ENCODE measurements at regions not wholly inside any gene's neighbourhood (a gene's known extent, or its start where the extent isn't known, plus 50 kb on each side); places are given as distances from the start of the nearest gene placed in this dataset.

GRCh38 chr3:22225161-22225560 is 474.2 kb upstream of the ZNF385D start:
- DNase-seq (ENCODE audit: low spot score) = no peak

DNA sequence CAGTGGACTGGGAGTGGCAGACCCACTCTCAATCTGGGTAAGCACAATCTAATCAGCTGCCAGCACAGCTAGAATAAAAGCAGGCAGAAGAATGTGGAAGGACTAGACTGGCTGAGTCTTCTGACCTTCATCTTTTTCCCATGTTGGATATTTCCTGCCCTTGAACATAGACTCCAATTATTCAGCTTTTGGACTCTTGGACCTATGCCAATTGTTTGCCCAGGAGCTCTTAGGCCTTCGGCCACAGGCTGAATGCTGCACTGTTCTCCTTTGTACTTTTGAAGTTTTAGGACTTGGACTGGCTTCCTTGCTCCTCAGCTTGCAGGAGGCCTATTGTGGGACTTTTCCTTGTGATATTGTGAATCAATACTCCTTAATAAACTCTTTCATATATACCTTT is 477.7 kb upstream of the ZNF385D start:
- DNase-seq (ENCODE audit: low spot score) = no peak

DNA sequence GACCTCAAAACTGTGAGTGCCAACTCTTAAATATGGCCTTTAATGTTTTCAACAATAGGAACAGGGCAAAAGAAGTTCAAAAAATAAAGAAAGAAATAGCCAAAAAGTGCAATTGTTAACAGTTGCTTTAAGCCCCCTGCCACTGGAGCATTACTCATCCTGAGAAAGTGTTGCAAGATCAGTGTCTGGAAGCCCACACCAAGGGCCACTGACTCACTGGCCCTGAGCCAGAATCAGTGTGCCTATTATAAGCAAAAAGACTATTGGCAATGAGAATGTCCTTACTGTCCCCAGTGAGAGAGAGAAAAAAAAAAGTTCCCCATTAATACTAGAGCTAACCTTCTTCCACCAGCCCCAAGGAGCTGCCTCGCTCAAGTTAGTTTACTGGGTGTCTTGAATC is 480.1 kb upstream of the ZNF385D start:
- DNase-seq (ENCODE audit: low spot score) = no peak

DNA sequence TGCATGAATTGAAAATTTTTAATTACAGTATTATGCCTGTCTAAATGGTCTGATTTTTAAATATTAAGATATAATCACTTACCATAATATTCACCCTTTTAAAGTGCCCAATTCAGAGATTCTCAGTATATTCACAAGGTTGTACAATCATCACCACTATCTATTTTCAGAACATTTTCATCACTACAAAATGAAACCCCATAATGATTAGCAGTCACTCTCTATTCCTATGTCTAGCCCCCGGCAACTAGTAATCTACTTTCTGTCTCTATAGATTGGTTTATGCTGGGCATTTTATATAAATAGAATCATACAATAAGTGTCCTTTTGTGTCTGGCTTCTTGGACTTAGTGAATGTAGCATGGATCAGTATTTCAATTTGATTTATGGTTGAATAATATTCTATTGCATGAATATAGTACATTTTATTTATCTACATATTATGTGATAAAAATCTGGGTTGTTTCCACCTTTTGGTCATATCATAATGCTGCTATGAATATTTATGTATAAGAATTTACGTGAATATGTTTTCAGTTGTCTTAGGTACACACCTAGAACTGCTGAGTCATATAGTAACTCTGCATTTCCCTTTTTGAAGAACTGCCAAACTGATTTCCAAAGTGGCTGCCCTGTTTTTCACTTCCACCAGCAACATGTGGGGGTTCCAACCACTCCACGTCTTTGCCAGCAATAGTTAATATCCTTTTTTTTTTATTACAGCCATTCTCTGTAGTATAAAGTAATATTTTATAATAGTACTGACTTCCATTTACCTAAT is 485.7 kb upstream of the ZNF385D start:
- no peak for DNase-seq (ENCODE audit: low spot score)

GRCh38 chr3:22239011-22239410 is 488.0 kb upstream of the ZNF385D start:
- DNase-seq (ENCODE audit: low spot score) = no peak

GRCh38 chr3:22241110-22241509 is 490.1 kb upstream of the ZNF385D start:
- no peak for DNase-seq (ENCODE audit: low spot score)

- DNase-seq (ENCODE audit: low spot score) = no peak
Observed at GRCh38 chr3:22244761-22245521, 493.9 kb upstream of the ZNF385D start.

DNA sequence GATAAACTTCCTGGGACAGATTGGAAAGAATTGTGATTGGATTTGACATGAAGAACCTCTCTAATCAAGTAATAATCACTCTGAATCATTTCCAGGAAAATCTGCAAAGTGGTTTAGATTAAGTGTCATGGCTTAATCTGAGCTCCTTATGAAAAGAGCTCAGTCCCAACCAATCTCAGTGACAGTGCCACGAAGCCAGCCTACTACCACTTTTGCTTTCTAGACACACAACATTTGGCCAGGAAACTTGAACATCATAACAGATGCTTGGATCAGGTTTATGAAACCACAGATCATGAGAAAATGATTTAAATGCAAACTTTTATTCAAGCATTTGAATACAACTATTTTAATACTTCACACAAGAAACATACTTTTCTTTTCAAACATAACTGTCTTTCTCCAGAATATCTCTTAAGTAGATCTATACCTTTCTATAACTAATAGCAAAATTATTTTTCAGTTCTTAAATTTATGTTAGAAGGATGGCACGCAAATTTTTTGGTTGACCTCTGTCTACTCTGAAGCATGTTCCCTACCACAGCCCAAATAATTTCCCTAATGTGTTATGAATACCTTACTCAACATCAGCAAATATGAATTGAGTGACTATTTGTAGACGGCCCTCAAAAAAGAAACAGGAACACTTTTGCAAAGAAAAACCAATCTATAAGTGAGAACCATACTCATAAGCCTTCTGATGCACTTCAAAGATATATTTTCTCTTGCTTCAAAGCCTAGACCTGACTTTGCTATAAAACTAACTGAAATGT is 495.0 kb upstream of the ZNF385D start:
- no peak for DNase-seq (ENCODE audit: low spot score)

GRCh38 chr3:22249658-22250057 is 498.6 kb upstream of the ZNF385D start:
- DNase-seq (ENCODE audit: low spot score) = no peak

DNA sequence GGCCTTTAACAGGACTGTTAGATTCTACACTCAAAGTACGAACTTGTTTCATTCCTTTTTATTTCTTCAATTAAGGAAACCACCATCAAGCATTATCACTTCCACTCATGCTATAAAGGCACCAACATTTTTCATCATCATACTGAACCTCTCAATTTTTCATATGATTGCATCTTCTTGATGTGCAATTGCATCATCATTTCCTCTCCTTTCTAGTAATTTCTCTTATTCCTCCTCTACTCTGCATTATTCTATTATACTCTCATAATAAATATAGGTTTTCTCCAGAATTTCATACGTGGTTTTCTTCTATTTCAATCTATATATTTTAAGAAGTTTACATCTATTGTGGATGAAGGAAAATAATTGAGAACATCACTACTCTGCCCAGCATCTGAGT is 506.2 kb upstream of the ZNF385D start:
- DNase-seq (ENCODE audit: low spot score) = no peak

GRCh38 chr3:22262386-22262785 is 511.4 kb upstream of the ZNF385D start:
- no peak for DNase-seq (ENCODE audit: low spot score)

- no peak for DNase-seq (ENCODE audit: low spot score)
Observed at GRCh38 chr3:22263042-22263441, 512.0 kb upstream of the ZNF385D start.

DNA sequence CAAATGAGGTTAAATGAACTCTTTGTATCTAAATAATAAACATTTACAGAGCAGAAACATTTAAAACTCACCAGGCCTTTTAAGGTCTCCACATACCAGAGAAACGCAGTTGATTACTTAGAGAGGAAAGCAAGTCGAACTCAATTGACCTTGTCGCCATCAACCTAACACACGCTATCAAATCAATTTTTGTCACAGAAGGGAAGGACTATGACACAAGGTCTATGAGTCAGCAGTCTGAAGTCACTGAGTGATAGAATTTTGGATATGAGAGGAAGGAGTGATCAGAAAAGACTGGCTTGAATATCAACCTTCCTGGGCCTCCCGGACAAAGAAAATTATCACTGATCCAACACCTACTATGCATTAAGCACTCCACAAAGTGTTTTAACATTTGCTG is 514.4 kb upstream of the ZNF385D start:
- no peak for DNase-seq (ENCODE audit: low spot score)

- DNase-seq (ENCODE audit: low spot score) = no peak
Observed at GRCh38 chr3:22269831-22270230, 518.8 kb upstream of the ZNF385D start.

DNA sequence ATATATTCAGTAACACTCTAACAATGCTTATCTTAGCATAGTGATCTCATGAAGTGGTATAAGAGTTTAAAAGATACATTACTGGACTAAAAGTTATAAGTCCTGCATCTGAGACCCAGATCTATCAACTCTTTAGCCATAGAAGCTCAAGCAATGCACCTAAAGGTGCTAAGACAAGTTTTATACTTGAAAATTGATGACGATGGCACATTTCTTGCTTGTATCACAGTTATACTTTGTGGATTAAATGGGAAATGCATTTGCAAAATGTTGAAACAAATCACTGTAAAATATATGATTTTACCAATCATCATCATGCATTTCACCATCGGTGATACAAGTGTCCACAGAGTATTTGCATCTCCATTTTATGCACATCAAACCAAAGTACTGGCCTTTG is 525.3 kb upstream of the ZNF385D start:
- no peak for DNase-seq (ENCODE audit: low spot score)

DNA sequence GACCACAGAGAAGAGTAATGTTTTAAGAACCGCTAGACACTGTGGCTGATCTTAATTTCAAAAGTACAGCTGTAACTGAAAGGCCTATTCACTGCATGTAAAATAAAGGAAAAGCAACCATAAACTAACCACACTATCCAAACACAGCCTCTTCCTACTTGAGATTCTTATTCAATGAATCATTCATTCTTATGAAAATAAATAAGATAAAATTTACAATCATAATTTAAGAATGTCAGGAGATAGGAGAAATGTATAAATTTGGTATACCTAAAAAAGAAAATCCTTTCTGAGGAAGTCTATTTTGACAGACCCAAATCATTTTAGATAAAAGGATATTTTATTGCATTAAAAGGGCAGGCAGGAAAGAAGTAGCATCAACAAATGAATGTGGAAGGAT is 533.5 kb upstream of the ZNF385D start:
- DNase-seq (ENCODE audit: low spot score) = no peak

DNA sequence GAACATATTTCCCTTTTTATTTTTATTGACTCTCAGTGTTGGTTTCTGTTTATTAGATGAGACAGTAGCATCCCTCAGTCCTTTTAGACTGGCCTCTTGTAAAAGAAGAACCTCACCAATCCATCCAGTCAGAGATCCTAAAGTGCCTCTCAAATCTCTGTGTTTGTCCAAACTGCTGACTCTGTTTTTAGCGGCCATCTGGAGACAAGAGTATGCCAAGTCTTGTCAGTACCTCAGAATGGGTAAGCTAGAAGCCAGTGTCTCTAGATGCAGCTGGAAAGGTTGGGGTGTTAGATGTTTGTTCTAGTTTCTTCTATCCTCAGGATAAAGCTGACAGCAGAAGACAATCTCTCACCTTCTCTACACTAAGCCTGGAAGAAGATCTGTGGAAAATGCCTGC is 537.7 kb upstream of the ZNF385D start:
- no peak for DNase-seq (ENCODE audit: low spot score)

DNA sequence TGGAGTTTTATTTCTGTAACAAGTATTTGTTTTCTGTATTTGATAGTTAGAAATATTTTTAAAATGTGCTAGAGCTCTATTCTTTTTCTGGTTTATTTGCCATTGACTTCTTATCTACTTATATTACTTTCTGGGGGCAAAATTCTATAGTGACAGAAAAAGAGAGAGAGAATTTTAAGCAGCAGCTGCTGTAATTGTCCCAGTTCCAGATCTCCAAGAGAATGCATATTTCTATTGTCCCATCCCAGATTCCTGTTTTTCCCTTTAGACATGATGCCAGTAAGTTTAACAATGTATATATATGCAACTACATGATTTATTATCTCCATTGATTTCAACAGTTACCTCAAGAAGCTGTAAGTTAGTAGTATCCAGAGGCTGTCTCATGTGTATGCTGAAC is 541.7 kb upstream of the ZNF385D start:
- DNase-seq (ENCODE audit: low spot score) = no peak

- no peak for DNase-seq (ENCODE audit: low spot score)
Observed at GRCh38 chr3:22296601-22297000, 545.6 kb upstream of the ZNF385D start.

DNA sequence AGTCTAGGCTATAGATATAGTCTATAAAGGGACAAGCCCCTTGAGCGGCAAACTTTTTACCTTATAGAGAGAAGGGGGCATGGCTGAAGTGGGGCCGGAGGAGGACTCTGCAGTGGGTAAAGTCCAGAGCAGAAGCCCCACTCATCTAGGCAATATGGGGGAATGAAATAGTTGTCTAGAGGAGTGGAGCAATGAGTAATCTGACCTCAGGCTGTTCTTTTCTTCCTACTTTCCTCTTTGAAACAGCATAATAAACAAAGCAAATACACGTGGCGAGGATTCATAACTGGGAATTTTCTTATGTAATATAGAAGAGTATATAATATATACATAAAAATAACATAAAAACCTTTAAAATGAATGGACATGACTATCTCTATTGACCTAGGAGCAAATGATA is 546.4 kb upstream of the ZNF385D start:
- DNase-seq (ENCODE audit: low spot score) = no peak

GRCh38 chr3:22306454-22306853 is 555.4 kb upstream of the ZNF385D start:
- DNase-seq (ENCODE audit: low spot score) = no peak

- no peak for DNase-seq (ENCODE audit: low spot score)
Observed at GRCh38 chr3:22308871-22309270, 557.9 kb upstream of the ZNF385D start.

- DNase-seq (ENCODE audit: low spot score) = no peak
Observed at GRCh38 chr3:22315925-22316324, 564.9 kb upstream of the ZNF385D start.
